ENCODE measurements at regions not wholly inside any gene's neighbourhood (a gene's known extent, or its start where the extent isn't known, plus 50 kb on each side); places are given as distances from the start of the nearest gene placed in this dataset.

GRCh38 chr3:178223876-178224275 lies 312.4 kb upstream of the KCNMB2 start:
- CTCF ChIA-PET: no interaction called here
- POLR2A ChIA-PET (ENCODE audit: low non-redundant PET): no interaction called here

GRCh38 chr3:178226094-178226493 lies 310.1 kb upstream of the KCNMB2 start:
- no peaks in the 10 kb centered on the region for H3K36me3 ChIP-seq (ENCODE audit: insufficient read depth, low read length, poor library complexity, severe bottlenecking)
- H3K4me3 ChIP-seq (ENCODE audit: low read depth, low read length, poor library complexity, severe bottlenecking): no peak overlapping the region
- no peaks in the 10 kb centered on the region for H3K27me3 ChIP-seq (replicated peaks; ENCODE audit: insufficient read depth, low read depth, low read length, poor library complexity)
- H3K27ac ChIP-seq (ENCODE audit: low read depth, low read length, poor library complexity, severe bottlenecking): no peak overlapping the region
- no peaks in the 10 kb centered on the region for H3K9me3 ChIP-seq (ENCODE audit: low read depth, low read length, poor library complexity, severe bottlenecking)
- ChIA-PET CTCF (no interaction called here), POLR2A (ENCODE audit: low non-redundant PET) (no interaction called here)
- no peaks in the 10 kb centered on the region for H3K4me1 ChIP-seq (ENCODE audit: insufficient read depth, low read length, poor library complexity, severe bottlenecking)
- intact Hi-C loops (cut with micrococcal nuclease; ENCODE audit: unreplicated experiment): no loop called here
- no peak for DNase-seq (ENCODE audit: low spot score)
- BruUV-seq (replicated peaks): no TSS peak
- TF ChIP-seq EZH2 (IDR thresholded peaks at IDR 0.05; ENCODE audit: borderline replicate concordance, low read depth, low read length, poor library complexity, severe bottlenecking) (no peak), CTCF (conservative IDR thresholded peaks at IDR 0.05; ENCODE audit: low read depth, low read length) (no peak)

More at GRCh38 chr3:178223876-178224275, 312.4 kb upstream of the KCNMB2 start:
- Histone ChIP-seq H3K4me3 (ENCODE audit: low read depth, low read length, poor library complexity, severe bottlenecking) (no peak overlapping the region), H3K4me1 (ENCODE audit: insufficient read depth, low read length, poor library complexity, severe bottlenecking) (no peaks in the 10 kb centered on the region), H3K36me3 (ENCODE audit: insufficient read depth, low read length, poor library complexity, severe bottlenecking) (no peaks in the 10 kb centered on the region), H3K9me3 (ENCODE audit: low read depth, low read length, poor library complexity, severe bottlenecking) (no peaks in the 10 kb centered on the region), H3K27ac (ENCODE audit: low read depth, low read length, poor library complexity, severe bottlenecking) (no peak overlapping the region), H3K27me3 (replicated peaks; ENCODE audit: insufficient read depth, low read depth, low read length, poor library complexity) (no peaks in the 10 kb centered on the region)
- no peak for DNase-seq (ENCODE audit: low spot score)
- TF ChIP-seq CTCF (conservative IDR thresholded peaks at IDR 0.05; ENCODE audit: low read depth, low read length) (no peak), EZH2 (IDR thresholded peaks at IDR 0.05; ENCODE audit: borderline replicate concordance, low read depth, low read length, poor library complexity, severe bottlenecking) (no peak)
- BruUV-seq (replicated peaks): no TSS peak
- intact Hi-C loops (cut with micrococcal nuclease; ENCODE audit: unreplicated experiment): no loop called here

GRCh38 chr3:178231645-178232044 lies 304.6 kb upstream of the KCNMB2 start:
- BruUV-seq (replicated peaks): no TSS peak
- Histone ChIP-seq H3K27me3 (replicated peaks; ENCODE audit: insufficient read depth, low read depth, low read length, poor library complexity) (no peaks in the 10 kb centered on the region), H3K27ac (ENCODE audit: low read depth, low read length, poor library complexity, severe bottlenecking) (no peak overlapping the region), H3K4me1 (ENCODE audit: insufficient read depth, low read length, poor library complexity, severe bottlenecking) (no peaks in the 10 kb centered on the region), H3K36me3 (ENCODE audit: insufficient read depth, low read length, poor library complexity, severe bottlenecking) (no peaks in the 10 kb centered on the region), H3K9me3 (ENCODE audit: low read depth, low read length, poor library complexity, severe bottlenecking) (no peaks in the 10 kb centered on the region), H3K4me3 (ENCODE audit: low read depth, low read length, poor library complexity, severe bottlenecking) (no peak overlapping the region)
- intact Hi-C loops (cut with micrococcal nuclease; ENCODE audit: unreplicated experiment): no loop called here
- POLR2A ChIA-PET (ENCODE audit: low non-redundant PET): no interaction called here
- TF ChIP-seq EZH2 (IDR thresholded peaks at IDR 0.05; ENCODE audit: borderline replicate concordance, low read depth, low read length, poor library complexity, severe bottlenecking): no peak
- TF ChIP-seq CTCF (conservative IDR thresholded peaks at IDR 0.05; ENCODE audit: low read depth, low read length): no peak
- CTCF ChIA-PET: no interaction called here
- DNase-seq (ENCODE audit: low spot score): no peak

All from A673 (cell line).